ENCODE measurements at regions not wholly inside any gene's neighbourhood (a gene's known extent, or its start where the extent isn't known, plus 50 kb on each side); places are given as distances from the start of the nearest gene placed in this dataset.

GRCh38 chr3:20683910-20684309 lies 497.9 kb upstream of the SGO1 start:
- Histone ChIP-seq H3K36me3 (no peaks in the 10 kb centered on the region), H3K27ac (no peak overlapping the region), H3K9me3 (no peaks in the 10 kb centered on the region), H3K4me1 (no peaks in the 10 kb centered on the region), H3K27me3 (no peaks in the 10 kb centered on the region), H3K4me3 (replicated peaks in 1 of 3) (no peak overlapping the region)
- WGBS, 2 donors = 59 to 67% methylated on average over 3 of the region's 3 CpGs
- no peak for DNase-seq
- TF ChIP-seq CTCF (IDR thresholded peaks at IDR 0.05) = no peak
- TF ChIP-seq POLR2A (IDR thresholded peaks at IDR 0.05) = no peak
- intact Hi-C loops (cut with DNase I) = no loop called here

- H3K36me3 ChIP-seq = no peaks in the 10 kb centered on the region
- intact Hi-C loops (cut with DNase I) = no loop called here
- H3K4me1 ChIP-seq = no peaks in the 10 kb centered on the region
- DNase-seq = no peak
- no peaks in the 10 kb centered on the region for H3K27me3 ChIP-seq
- TF ChIP-seq CTCF (IDR thresholded peaks at IDR 0.05) (no peak), POLR2A (IDR thresholded peaks at IDR 0.05) (no peak)
- H3K27ac ChIP-seq = no peak overlapping the region
- WGBS, 2 donors = 66 to 85% methylated on average over 5 of the region's 5 CpGs
- H3K9me3 ChIP-seq = no peaks in the 10 kb centered on the region
- no peak overlapping the region for H3K4me3 ChIP-seq (replicated peaks in 1 of 3)
Measured at GRCh38 chr3:20682573-20682972, 496.6 kb upstream of the SGO1 start.

GRCh38 chr3:20680990-20681628 lies 495.1 kb upstream of the SGO1 start:
- no peak overlapping the region for H3K4me3 ChIP-seq (replicated peaks in 1 of 3)
- H3K9me3 ChIP-seq = no peaks in the 10 kb centered on the region
- WGBS, 2 donors = 94% methylated on average over 1 of the region's 1 CpG
- no peaks in the 10 kb centered on the region for H3K27me3 ChIP-seq
- TF ChIP-seq POLR2A (IDR thresholded peaks at IDR 0.05) (no peak), CTCF (IDR thresholded peaks at IDR 0.05) (no peak)
- no peaks in the 10 kb centered on the region for H3K36me3 ChIP-seq
- H3K4me1 ChIP-seq = no peaks in the 10 kb centered on the region
- intact Hi-C loops (cut with DNase I) = no loop called here
- H3K27ac ChIP-seq = no peak overlapping the region
- DNase-seq = no peak

- 95 to 97% methylated on average over 1 of the region's 1 CpG for WGBS, 2 donors
- Histone ChIP-seq H3K9me3 (no peaks in the 10 kb centered on the region), H3K36me3 (no peaks in the 10 kb centered on the region), H3K4me3 (replicated peaks in 1 of 3) (no peak overlapping the region), H3K27me3 (no peaks in the 10 kb centered on the region), H3K27ac (no peak overlapping the region), H3K4me1 (no peaks in the 10 kb centered on the region)
- TF ChIP-seq POLR2A (IDR thresholded peaks at IDR 0.05) = no peak
- no peak for TF ChIP-seq CTCF (IDR thresholded peaks at IDR 0.05)
- DNase-seq = no peak
- intact Hi-C loops (cut with DNase I) = no loop called here
Measured at GRCh38 chr3:20673866-20674265, 487.9 kb upstream of the SGO1 start.

GRCh38 chr3:20669675-20670074 lies 483.7 kb upstream of the SGO1 start:
- WGBS, 2 donors = 82 to 88% methylated on average over 2 of the region's 2 CpGs
- TF ChIP-seq CTCF (IDR thresholded peaks at IDR 0.05) = no peak
- TF ChIP-seq POLR2A (IDR thresholded peaks at IDR 0.05) = no peak
- Histone ChIP-seq H3K4me3 (replicated peaks in 1 of 3) (no peak overlapping the region), H3K9me3 (no peaks in the 10 kb centered on the region), H3K27me3 (no peaks in the 10 kb centered on the region), H3K36me3 (no peaks in the 10 kb centered on the region), H3K27ac (no peak overlapping the region), H3K4me1 (no peaks in the 10 kb centered on the region)
- DNase-seq = no peak
- intact Hi-C loops (cut with DNase I) = no loop called here

Data from thyroid gland (tissue), 4 donors.